SU-DHL-6 (cell line): ENCODE measurements at regions not wholly inside any gene's neighbourhood (a gene's known extent, or its start where the extent isn't known, plus 50 kb on each side); places are given as distances from the start of the nearest gene placed in this dataset.

Source experiments
- CTCF ChIP-seq: fragments of 200-600 bp; sonication (generic); IDR thresholded peaks from one replicate; pipeline ENCODE4 v1.5.1; 2017; ENCODE audit warnings: antibody characterized with exemption, mild to moderate bottlenecking, low read length, moderate library complexity; ENCODE audit not compliant: insufficient read depth, poor library complexity, severe bottlenecking
- EZH2phosphoT487 ChIP-seq: fragments of 200-600 bp; sonication (generic), shearing (Covaris generic); conservative IDR thresholded peaks from 2 replicates; pipeline ENCODE4 v1.6.1; 2018; ENCODE audit warnings: mild to moderate bottlenecking, antibody characterized with exemption, low read length, moderate library complexity, mixed read lengths

DNA sequence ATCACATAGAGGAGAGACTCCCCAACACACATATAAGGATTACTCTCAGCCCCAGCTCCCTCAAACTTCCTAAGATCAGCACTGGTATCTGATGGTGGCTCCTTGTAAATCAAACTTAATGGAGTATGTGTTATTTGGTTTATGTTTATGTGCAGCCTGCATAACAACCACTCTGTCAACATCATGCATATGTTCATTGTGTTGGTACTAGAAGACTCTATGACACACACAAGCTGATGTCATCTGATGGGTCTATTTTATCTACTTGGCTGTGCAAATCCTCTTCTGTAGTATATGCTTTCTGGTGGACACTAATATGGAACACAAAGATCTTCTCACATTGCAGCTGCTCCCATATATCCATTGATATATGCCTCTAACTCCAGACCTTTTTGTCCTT is 134.0 kb upstream of the FAM174A start:
- no peak for TF ChIP-seq CTCF
- TF ChIP-seq EZH2phosphoT487 = no peak
